Neural cell (in vitro differentiated cells): ENCODE measurements at regions not wholly inside any gene's neighbourhood (a gene's known extent, or its start where the extent isn't known, plus 50 kb on each side); places are given as distances from the start of the nearest gene placed in this dataset.

Experiments used
- H2AFZ ChIP-seq: fragments of 200-600, 300-800 bp; sonication (generic), shearing (Covaris generic); 2 replicates; pipeline ENCODE4 v1.6.0; 2014; ENCODE audit warnings: low read depth, mild to moderate bottlenecking, antibody characterized with exemption, low read length, moderate library complexity
- H3F3A ChIP-seq: fragments of 200-600 bp; shearing (Covaris generic); 2 replicates; pipeline ENCODE4 v1.6.1; 2016; ENCODE audit warnings: mild to moderate bottlenecking, moderate library complexity, mixed read lengths, antibody characterized with exemption, low read length; ENCODE audit not compliant: insufficient read depth, poor library complexity, severe bottlenecking
- H3K27ac ChIP-seq: fragments of 200-600, 300-800 bp; sonication (generic), shearing (Covaris generic); 2 replicates; pipeline ENCODE4 v1.5.1; 2014; ENCODE audit warnings: mild to moderate bottlenecking, low read length, moderate library complexity
- H3K27me3 ChIP-seq: fragments of 300-800, 200-600 bp; sonication (generic), shearing (Covaris generic); 2 replicates; pipeline ENCODE4 v1.6.0; 2014; ENCODE audit warnings: mild to moderate bottlenecking, low read depth, low read length, moderate library complexity; ENCODE audit not compliant: insufficient read depth
- H3K36me3 ChIP-seq: fragments of 300-800, 200-600 bp; sonication (generic), shearing (Covaris generic); 2 replicates; pipeline ENCODE4 v1.5.1; 2014; ENCODE audit warnings: mild to moderate bottlenecking, antibody characterized with exemption, low read length, moderate library complexity; ENCODE audit not compliant: insufficient read depth
- H3K4me2 ChIP-seq: fragments of 300-800, 200-600 bp; sonication (generic), shearing (Covaris generic); 2 replicates; pipeline ENCODE4 v1.6.0; 2014; ENCODE audit warnings: mild to moderate bottlenecking, low read length
- H3K4me3 ChIP-seq: fragments of 300-800, 200-600 bp; sonication (generic), shearing (Covaris generic); 2 replicates; pipeline ENCODE4 v1.5.1; 2014; ENCODE audit warnings: mild to moderate bottlenecking, low read length, moderate library complexity
- H3K79me2 ChIP-seq: fragments of 200-600 bp; shearing (Covaris generic); replicated peaks from 2 replicates; pipeline ENCODE4 v1.6.0; 2014; ENCODE audit warnings: mild to moderate bottlenecking, low read length, moderate library complexity; ENCODE audit not compliant: insufficient read depth
- H3K9ac ChIP-seq: fragments of 300-800, 200-600 bp; sonication (generic), shearing (Covaris generic); 2 replicates; pipeline ENCODE4 v1.6.1; 2016; ENCODE audit warnings: mild to moderate bottlenecking, low read length, mixed read lengths
- H3K9me2 ChIP-seq: fragments of 200-600 bp; shearing (Covaris generic); 2 replicates; pipeline ENCODE4 v1.6.1; 2016; ENCODE audit warnings: mild to moderate bottlenecking, low read length, mixed read lengths; ENCODE audit not compliant: insufficient read depth
- H3K9me3 ChIP-seq: fragments of 200-600, 300-800 bp; sonication (generic), shearing (Covaris generic); 2 replicates; pipeline ENCODE4 v1.6.1; 2016; ENCODE audit warnings: mild to moderate bottlenecking, mixed run types, low read length, moderate library complexity, mixed read lengths
- H4K20me1 ChIP-seq: fragments of 200-600 bp; shearing (Covaris generic); 2 replicates; pipeline ENCODE4 v1.6.1; 2016; ENCODE audit warnings: mild to moderate bottlenecking, mixed run types; ENCODE audit not compliant: insufficient read depth
- CTCF ChIP-seq: fragments of 450-650 bp; IDR thresholded peaks from 2 replicates; pipeline ENCODE4 v1.5.1; 2014; ENCODE audit warnings: antibody characterized with exemption, mild to moderate bottlenecking, moderate library complexity; ENCODE audit not compliant: poor library complexity, severe bottlenecking
- EP300 ChIP-seq: fragments of 450-650 bp; conservative IDR thresholded peaks from 2 replicates; pipeline ENCODE4 v1.6.1; 2014; ENCODE audit warnings: antibody characterized with exemption, mild to moderate bottlenecking, moderate library complexity; ENCODE audit not compliant: poor library complexity, severe bottlenecking
- EZH2 ChIP-seq: fragments of 200-600, 300-800 bp; shearing (Covaris generic), sonication (generic); IDR thresholded peaks from 2 replicates; pipeline ENCODE4 v1.6.1; 2014; ENCODE audit warnings: antibody characterized with exemption, low read length, borderline replicate concordance, mild to moderate bottlenecking; ENCODE audit not compliant: insufficient read depth, poor library complexity, severe bottlenecking
- MXI1 ChIP-seq: fragments of 450-650 bp; conservative IDR thresholded peaks from 2 replicates; pipeline ENCODE4 v1.6.1; 2014; ENCODE audit warnings: antibody characterized with exemption, mild to moderate bottlenecking; ENCODE audit not compliant: poor library complexity, severe bottlenecking
- POLR2AphosphoS5 ChIP-seq: IDR thresholded peaks from 2 replicates; pipeline ENCODE4 v1.6.1; 2012
- RAD21 ChIP-seq: fragments of 450-650 bp; conservative IDR thresholded peaks from 2 replicates; pipeline ENCODE4 v1.6.1; 2014; ENCODE audit warnings: antibody characterized with exemption, mild to moderate bottlenecking, moderate library complexity
- SMC3 ChIP-seq: fragments of 450-650 bp; conservative IDR thresholded peaks from 2 replicates; pipeline ENCODE4 v1.6.1; 2014; ENCODE audit warnings: antibody characterized with exemption, mild to moderate bottlenecking, moderate library complexity; ENCODE audit not compliant: poor library complexity
- TAF1 ChIP-seq: IDR thresholded peaks from 2 replicates; pipeline ENCODE4 v1.6.1; 2012; ENCODE audit warnings: low read depth
- TF ChIP-seq, protein P1 (sequence below): IDR thresholded peaks from 2 replicates; pipeline ENCODE4 v1.6.1; 2012; ENCODE audit warnings: borderline replicate concordance

DNA sequence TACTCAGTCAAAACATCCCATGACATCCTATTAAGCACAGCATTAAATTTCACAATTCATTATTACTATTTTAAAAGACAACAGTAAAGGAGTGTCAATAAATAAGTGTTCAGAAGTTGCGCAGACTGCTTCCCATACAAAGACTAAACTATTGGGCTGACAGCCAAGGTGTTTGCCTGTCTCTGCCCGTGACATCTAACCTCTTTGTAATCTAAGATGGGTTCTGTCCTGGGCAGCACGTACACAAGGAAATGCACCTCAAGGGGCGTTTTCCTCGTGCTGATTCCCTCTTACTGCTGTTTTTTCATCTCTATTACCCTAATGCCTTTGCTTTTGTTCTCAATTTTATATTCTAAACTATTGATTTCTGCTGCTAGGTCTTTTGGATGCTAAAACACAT lies 216.3 kb downstream of the NHLRC3 start:
- Histone ChIP-seq H3K4me3 (no peak overlapping the region), H3K9ac (no peak overlapping the region), H3F3A (no peaks in the 10 kb centered on the region), H3K9me2 (no peaks in the 10 kb centered on the region), H2AFZ (no peak overlapping the region), H3K79me2 (no peaks in the 10 kb centered on the region), H3K27me3 (no peaks in the 10 kb centered on the region), H3K27ac (no peak overlapping the region), H3K9me3 (no peaks in the 10 kb centered on the region), H4K20me1 (no peaks in the 10 kb centered on the region), H3K36me3 (no peaks in the 10 kb centered on the region), H3K4me2 (no peak overlapping the region)
- no peak for TF ChIP-seq SMC3
- no peak for TF ChIP-seq RAD21
- TF ChIP-seq EP300, result no peak
- TF ChIP-seq TAF1, result no peak
- no peak for TF ChIP-seq POLR2AphosphoS5
- TF ChIP-seq, protein P1, sequence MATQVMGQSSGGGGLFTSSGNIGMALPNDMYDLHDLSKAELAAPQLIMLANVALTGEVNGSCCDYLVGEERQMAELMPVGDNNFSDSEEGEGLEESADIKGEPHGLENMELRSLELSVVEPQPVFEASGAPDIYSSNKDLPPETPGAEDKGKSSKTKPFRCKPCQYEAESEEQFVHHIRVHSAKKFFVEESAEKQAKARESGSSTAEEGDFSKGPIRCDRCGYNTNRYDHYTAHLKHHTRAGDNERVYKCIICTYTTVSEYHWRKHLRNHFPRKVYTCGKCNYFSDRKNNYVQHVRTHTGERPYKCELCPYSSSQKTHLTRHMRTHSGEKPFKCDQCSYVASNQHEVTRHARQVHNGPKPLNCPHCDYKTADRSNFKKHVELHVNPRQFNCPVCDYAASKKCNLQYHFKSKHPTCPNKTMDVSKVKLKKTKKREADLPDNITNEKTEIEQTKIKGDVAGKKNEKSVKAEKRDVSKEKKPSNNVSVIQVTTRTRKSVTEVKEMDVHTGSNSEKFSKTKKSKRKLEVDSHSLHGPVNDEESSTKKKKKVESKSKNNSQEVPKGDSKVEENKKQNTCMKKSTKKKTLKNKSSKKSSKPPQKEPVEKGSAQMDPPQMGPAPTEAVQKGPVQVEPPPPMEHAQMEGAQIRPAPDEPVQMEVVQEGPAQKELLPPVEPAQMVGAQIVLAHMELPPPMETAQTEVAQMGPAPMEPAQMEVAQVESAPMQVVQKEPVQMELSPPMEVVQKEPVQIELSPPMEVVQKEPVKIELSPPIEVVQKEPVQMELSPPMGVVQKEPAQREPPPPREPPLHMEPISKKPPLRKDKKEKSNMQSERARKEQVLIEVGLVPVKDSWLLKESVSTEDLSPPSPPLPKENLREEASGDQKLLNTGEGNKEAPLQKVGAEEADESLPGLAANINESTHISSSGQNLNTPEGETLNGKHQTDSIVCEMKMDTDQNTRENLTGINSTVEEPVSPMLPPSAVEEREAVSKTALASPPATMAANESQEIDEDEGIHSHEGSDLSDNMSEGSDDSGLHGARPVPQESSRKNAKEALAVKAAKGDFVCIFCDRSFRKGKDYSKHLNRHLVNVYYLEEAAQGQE, result no peak
- TF ChIP-seq EZH2, result no peak

GRCh38 chr13:39257642-39258041 lies 219.4 kb downstream of the NHLRC3 start:
- no peak overlapping the region for H3K9ac ChIP-seq
- H3K79me2 ChIP-seq, result no peaks in the 10 kb centered on the region
- no peaks in the 10 kb centered on the region for H3K27me3 ChIP-seq
- no peak overlapping the region for H3K27ac ChIP-seq
- no peaks in the 10 kb centered on the region for H3K36me3 ChIP-seq
- no peaks in the 10 kb centered on the region for H3F3A ChIP-seq
- no peak for TF ChIP-seq TAF1
- no peak for TF ChIP-seq EP300
- no peak overlapping the region for H2AFZ ChIP-seq
- no peak overlapping the region for H3K4me3 ChIP-seq
- no peak overlapping the region for H3K4me2 ChIP-seq
- H3K9me2 ChIP-seq, result no peaks in the 10 kb centered on the region
- H4K20me1 ChIP-seq, result no peaks in the 10 kb centered on the region
- H3K9me3 ChIP-seq, result no peaks in the 10 kb centered on the region

GRCh38 chr13:39259371-39260140 lies 221.3 kb downstream of the NHLRC3 start:
- H2AFZ ChIP-seq, result no peak overlapping the region
- H3K9me3 ChIP-seq, result no peaks in the 10 kb centered on the region
- H3K79me2 ChIP-seq, result no peaks in the 10 kb centered on the region
- no peaks in the 10 kb centered on the region for H4K20me1 ChIP-seq
- H3K4me3 ChIP-seq, result no peak overlapping the region
- H3K27ac ChIP-seq, result no peak overlapping the region
- no peaks in the 10 kb centered on the region for H3K27me3 ChIP-seq
- no peaks in the 10 kb centered on the region for H3F3A ChIP-seq
- no peaks in the 10 kb centered on the region for H3K9me2 ChIP-seq
- H3K36me3 ChIP-seq, result no peaks in the 10 kb centered on the region
- TF ChIP-seq SMC3 (no peak), TAF1 (no peak), RAD21 (no peak), CTCF (no peak), EP300 (no peak), POLR2AphosphoS5 (no peak), MXI1 (no peak), EZH2 (no peak)
- TF ChIP-seq, protein P1, result no peak
- no peak overlapping the region for H3K9ac ChIP-seq
- no peak overlapping the region for H3K4me2 ChIP-seq
